ENCODE measurements at regions not wholly inside any gene's neighbourhood (a gene's known extent, or its start where the extent isn't known, plus 50 kb on each side); places are given as distances from the start of the nearest gene placed in this dataset.

- no peak overlapping the region for H3K4me3 ChIP-seq (ENCODE audit: low read depth, low read length)
- no peak for TF ChIP-seq CTCF (IDR thresholded peaks at IDR 0.05; ENCODE audit: low read depth, low read length, missing control alignments)
- no peak for DNase-seq (ENCODE audit: low read depth)
These were observed 530.6 kb upstream of the KIRREL3 start for GRCh38 chr11:127531167-127531566.

GRCh38 chr11:127528297-127528696, 527.7 kb upstream of the KIRREL3 start:
- DNase-seq (ENCODE audit: low read depth), result no peak
- no peak overlapping the region for H3K4me3 ChIP-seq (ENCODE audit: low read depth, low read length)
- TF ChIP-seq CTCF (IDR thresholded peaks at IDR 0.05; ENCODE audit: low read depth, low read length, missing control alignments), result no peak

DNA sequence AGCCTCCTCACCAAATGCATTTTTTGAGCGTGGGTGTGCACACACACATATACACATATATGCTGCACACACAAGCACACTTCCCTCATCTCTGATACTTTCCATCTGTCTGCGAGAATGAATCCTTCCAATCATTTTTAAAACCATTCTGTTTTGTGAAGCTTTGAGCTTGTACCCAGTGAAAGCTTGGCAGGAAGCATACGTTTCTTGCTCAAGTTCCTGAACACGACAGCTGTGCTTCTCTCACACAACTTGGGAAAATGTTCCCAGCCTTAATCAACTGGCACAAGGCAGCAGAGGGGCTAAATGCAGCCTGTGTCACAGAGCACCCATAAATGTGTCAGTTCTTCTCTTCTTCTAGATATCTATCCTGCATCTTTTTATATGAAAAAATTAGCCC, 524.0 kb upstream of the KIRREL3 start:
- TF ChIP-seq CTCF (IDR thresholded peaks at IDR 0.05; ENCODE audit: low read depth, low read length, missing control alignments), result no peak
- H3K4me3 ChIP-seq (ENCODE audit: low read depth, low read length), result no peak overlapping the region
- DNase-seq (ENCODE audit: low read depth), result no peak

- DNase-seq (ENCODE audit: low read depth), result no peak
- no peak for TF ChIP-seq CTCF (IDR thresholded peaks at IDR 0.05; ENCODE audit: low read depth, low read length, missing control alignments)
- H3K4me3 ChIP-seq (ENCODE audit: low read depth, low read length), result no peak overlapping the region
These were observed 520.8 kb upstream of the KIRREL3 start for GRCh38 chr11:127521413-127521812.

GRCh38 chr11:127507851-127508250, 507.3 kb upstream of the KIRREL3 start:
- no peak for TF ChIP-seq CTCF (IDR thresholded peaks at IDR 0.05; ENCODE audit: low read depth, low read length, missing control alignments)
- no peak overlapping the region for H3K4me3 ChIP-seq (ENCODE audit: low read depth, low read length)
- no peak for DNase-seq (ENCODE audit: low read depth)

DNA sequence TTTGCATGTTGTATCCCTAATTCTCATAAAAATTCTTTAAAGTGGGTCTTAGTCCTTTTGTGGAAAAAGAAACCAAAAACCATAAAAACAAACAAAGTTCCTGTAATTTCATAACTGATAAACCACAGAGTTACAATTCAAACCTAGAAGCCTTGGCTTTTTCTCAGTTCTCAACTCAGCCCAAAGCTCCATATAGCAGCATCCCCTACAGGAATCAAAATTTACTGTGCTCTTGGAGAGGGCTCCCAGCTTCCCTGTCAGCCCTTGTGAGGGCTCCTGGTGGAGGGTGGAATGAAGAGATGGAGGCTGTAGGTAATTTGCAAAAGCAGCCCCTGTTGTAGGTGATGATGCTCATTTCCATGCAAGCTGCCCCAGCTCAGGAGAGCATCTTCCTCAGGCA, 506.1 kb upstream of the KIRREL3 start:
- no peak overlapping the region for H3K4me3 ChIP-seq (ENCODE audit: low read depth, low read length)
- DNase-seq (ENCODE audit: low read depth), result no peak
- TF ChIP-seq CTCF (IDR thresholded peaks at IDR 0.05; ENCODE audit: low read depth, low read length, missing control alignments), result no peak

DNA sequence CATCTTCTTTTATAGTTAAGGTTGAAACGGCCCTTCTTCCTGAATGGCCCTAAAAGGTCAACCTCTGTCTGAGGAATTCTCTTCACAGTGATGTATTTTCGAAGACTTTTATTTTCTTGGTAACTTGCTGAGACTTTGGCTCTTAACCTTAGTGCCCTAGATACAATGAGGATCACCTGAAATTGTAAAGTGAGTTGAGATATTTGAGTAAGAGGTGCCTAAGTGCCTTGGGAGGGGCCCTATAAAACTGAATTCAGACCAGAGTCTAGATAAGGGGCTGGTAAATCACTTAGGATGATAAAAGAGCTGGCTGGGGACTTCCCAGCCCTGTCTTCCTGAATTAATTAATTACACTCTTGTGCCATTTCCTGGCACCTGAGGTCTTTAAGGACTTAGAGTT, 505.6 kb upstream of the KIRREL3 start:
- H3K4me3 ChIP-seq (ENCODE audit: low read depth, low read length), result no peak overlapping the region
- no peak for DNase-seq (ENCODE audit: low read depth)
- TF ChIP-seq CTCF (IDR thresholded peaks at IDR 0.05; ENCODE audit: low read depth, low read length, missing control alignments), result no peak

Measured in GM12864 (cell line).